ENCODE measurements at regions not wholly inside any gene's neighbourhood (a gene's known extent, or its start where the extent isn't known, plus 50 kb on each side); places are given as distances from the start of the nearest gene placed in this dataset.

- TF ChIP-seq NR2C2 (IDR thresholded peaks at IDR 0.05; ENCODE audit: borderline replicate concordance, control insufficient read depth, insufficient read length, low read depth): no peak
- no peak for TF ChIP-seq SPI1 (IDR thresholded peaks at IDR 0.05; ENCODE audit: borderline replicate concordance, insufficient read depth, low read depth, low read length)
- no peak for TF ChIP-seq FOXM1 (IDR thresholded peaks at IDR 0.05; ENCODE audit: low read depth, low read length)
- TF ChIP-seq MYB (IDR thresholded peaks at IDR 0.05; ENCODE audit: borderline replicate concordance, low read depth, low read length): no peak
- TF ChIP-seq SIN3A (IDR thresholded peaks at IDR 0.05; ENCODE audit: low read depth, low read length): no peak
- no peak for TF ChIP-seq CHD2 (IDR thresholded peaks at IDR 0.05; ENCODE audit: borderline replicate concordance, low read depth, low read length)
These were observed 1231.6 kb upstream of the DDX18 start (continued) for GRCh38 chr2:116582850-116583249.

- no peaks in the 10 kb centered on the region for H4K20me1 ChIP-seq (ENCODE audit: control insufficient read depth, insufficient read depth)
- in situ Hi-C loops (cut with MboI): no loop called here
- H3K27ac ChIP-seq (ENCODE audit: control insufficient read depth, insufficient read depth): no peak overlapping the region
- ChIA-PET SMC1A (ENCODE audit: uncharacterized antibody, unreplicated experiment) (interaction anchor here (0.7 kb wide), 1 partner anchor 11 kb away, joined by 3 read pairs; no protein-coding TSS in a partner anchor), POLR2A (no interaction called here), RAD21 (ENCODE audit: unreplicated experiment) (no interaction called here), CTCF (no interaction called here)
- H3K79me2 ChIP-seq (ENCODE audit: control insufficient read depth, insufficient read depth, low read length): no peaks in the 10 kb centered on the region
- no peaks in the 10 kb centered on the region for H3K27me3 ChIP-seq (replicated peaks in 1 of 2; ENCODE audit: control insufficient read depth in 2 of 2, insufficient read depth in 2 of 2, low read length in 1 of 2)
- ATAC-seq (no peak), FAIRE-seq (no peak), DNase-seq (ENCODE audit: low read depth, low spot score) (no peak)
- no peaks in the 10 kb centered on the region for H3K36me3 ChIP-seq (ENCODE audit: control insufficient read depth in 2 of 2, insufficient read depth in 2 of 2, low read length in 1 of 2)
- H3K9ac ChIP-seq (ENCODE audit: control insufficient read depth, insufficient read depth, low read length): no peak overlapping the region
- H3K4me3 ChIP-seq: no peak overlapping the region
- no peaks in the 10 kb centered on the region for H3K9me3 ChIP-seq (replicated peaks; ENCODE audit: control insufficient read depth, insufficient read depth, low read length)
- no peak overlapping the region for H3K4me2 ChIP-seq (ENCODE audit: control insufficient read depth, insufficient read depth)
- WGBS (ENCODE audit: insufficient coverage, insufficient replicate concordance, low lambda C conversion rate, missing lambda C conversion rate): 0% methylated on average over 2 of the region's 2 CpGs
- H2AFZ ChIP-seq (ENCODE audit: control insufficient read depth, low read depth, low read length): no peak overlapping the region
- H3K4me1 ChIP-seq (ENCODE audit: control insufficient read depth, insufficient read depth, low read length): no peaks in the 10 kb centered on the region
- intact Hi-C loops (cut with micrococcal nuclease; ENCODE audit: unreplicated experiment): no loop called here
- BruUV-seq (replicated peaks): no TSS peak
- TF ChIP-seq EED (IDR thresholded peaks at IDR 0.05; ENCODE audit: low read depth) (no peak), HCFC1 (IDR thresholded peaks at IDR 0.05; ENCODE audit: low read length) (no peak), NKRF (conservative IDR thresholded peaks at IDR 0.05) (no peak), ZNF274 (IDR thresholded peaks at IDR 0.05; ENCODE audit: insufficient read depth, insufficient read length) (no peak), SRF (IDR thresholded peaks at IDR 0.05; ENCODE audit: low read depth in 2 of 2, low read length in 2 of 2) (no peak), PBX3 (IDR thresholded peaks at IDR 0.05; ENCODE audit: insufficient replicate concordance, low read depth, low read length) (no peak), ZNF687 (IDR thresholded peaks at IDR 0.05) (no peak), ATF3 (IDR thresholded peaks at IDR 0.05; ENCODE audit: borderline replicate concordance, extremely low read depth, low read depth, low read length) (no peak), CBX3 (IDR thresholded peaks at IDR 0.05; ENCODE audit: borderline replicate concordance, low read depth) (no peak), IKZF1 (conservative IDR thresholded peaks at IDR 0.05) (no peak)
These were observed 1228.7 kb upstream of the DDX18 start for GRCh38 chr2:116585669-116586327.

Data from GM12878 (cell line).